IMR-90 (cell line): ENCODE measurements at regions not wholly inside any gene's neighbourhood (a gene's known extent, or its start where the extent isn't known, plus 50 kb on each side); places are given as distances from the start of the nearest gene placed in this dataset.

ENCODE experiments used
- ATAC-seq: fragments of 200-7000 bp; cut with Tn5 transposase; 2 replicates; pipeline ENCODE4 v1.9.1; 2020; ENCODE audit warnings: low read depth, mild to moderate bottlenecking, moderate library complexity
- BruUV-seq: library from RNA; stranded (reverse); fragments of 400-500 nt; replicated peaks from 2 replicates; lab custom pipeline; 2021; lab: Mats Ljungman, UMichigan
- CTCF ChIA-PET: fragments of 300-600 bp; formaldehyde crosslinking; extraction: SDS; loops from one replicate; lab custom pipeline; 2021; ENCODE audit warnings: antibody characterized with exemption; lab: Yijun Ruan, JAX
- POLR2A ChIA-PET: fragments of 300-600 bp; sonication (Branson Sonifier 250); formaldehyde crosslinking; loops from one replicate; lab custom pipeline; 2022; ENCODE audit warnings: antibody characterized with exemption; ENCODE audit not compliant: unreplicated experiment; lab: Charles Lee
- DNase-seq: peaks from one replicate; pipeline ENCODE4 v3.0.0; 2013
- H2AFZ ChIP-seq: replicated peaks from 2 replicates; pipeline ENCODE3; 2013; ENCODE audit warnings: low read length, mild to moderate bottlenecking; ENCODE audit not compliant: poor library complexity
- H2AK5ac ChIP-seq: 2 replicates; pipeline ENCODE4 v1.6.1; 2013; ENCODE audit warnings: low read depth, low read length, inconsistent platforms
- H2AK9ac ChIP-seq: replicated peaks from 2 replicates; pipeline ENCODE3; 2013; ENCODE audit warnings: mild to moderate bottlenecking, low read depth, low read length, moderate library complexity; ENCODE audit not compliant: poor library complexity
- H2BK120ac ChIP-seq: 2 replicates; pipeline ENCODE4 v1.6.1; 2013; ENCODE audit warnings: low read depth, low read length, inconsistent platforms
- H2BK15ac ChIP-seq: 3 replicates; pipeline ENCODE4 v1.6.1; 2013; ENCODE audit warnings: low read depth, low read length, inconsistent platforms
- H2BK20ac ChIP-seq: 2 replicates; pipeline ENCODE4 v1.6.1; 2013; ENCODE audit warnings: low read depth, mild to moderate bottlenecking, inconsistent platforms, low read length, moderate library complexity
- H2BK5ac ChIP-seq: 2 replicates; pipeline ENCODE4 v1.6.1; 2013; ENCODE audit warnings: mild to moderate bottlenecking, low read depth, low read length, inconsistent platforms; ENCODE audit not compliant: poor library complexity, severe bottlenecking
- H3K14ac ChIP-seq: replicated peaks from 2 replicates; pipeline ENCODE4 v1.6.1; 2013; ENCODE audit warnings: low read depth, low read length, inconsistent platforms
- H3K18ac ChIP-seq: 2 replicates; pipeline ENCODE4 v1.6.1; 2013; ENCODE audit warnings: low read depth, low read length, control low read depth
- H3K23ac ChIP-seq: 2 replicates; pipeline ENCODE4 v1.6.1; 2013; ENCODE audit warnings: low read depth, low read length, inconsistent platforms
- H3K27ac ChIP-seq: 2 replicates; pipeline ENCODE4 v1.5.1; 2013; ENCODE audit warnings: mild to moderate bottlenecking, control low read depth, low read length; ENCODE audit not compliant: insufficient read depth
- H3K27me3 ChIP-seq: 2 replicates; pipeline ENCODE4 v1.6.1; 2013; ENCODE audit warnings: low read length; ENCODE audit not compliant: control insufficient read depth, insufficient read depth
- H3K36me3 ChIP-seq: 2 replicates; pipeline ENCODE4 v1.6.1; 2013; ENCODE audit warnings: low read length, mixed read lengths; ENCODE audit not compliant: control insufficient read depth, insufficient read depth
- H3K4ac ChIP-seq: 2 replicates; pipeline ENCODE4 v1.6.1; 2013; ENCODE audit warnings: low read depth, low read length, inconsistent platforms
- H3K4me1 ChIP-seq: 2 replicates; pipeline ENCODE4 v1.6.1; 2013; ENCODE audit warnings: low read length, mixed read lengths; ENCODE audit not compliant: control insufficient read depth, insufficient read depth
- H3K4me2 ChIP-seq: 2 replicates; pipeline ENCODE4 v1.6.1; 2013; ENCODE audit warnings: low read depth, mild to moderate bottlenecking, control low read depth, low read length, moderate library complexity
- H3K4me3 ChIP-seq: 2 replicates; pipeline ENCODE4 v1.5.1; 2013; ENCODE audit warnings: low read depth, mild to moderate bottlenecking, control low read depth, low read length, moderate library complexity; ENCODE audit not compliant: insufficient read depth
- H3K56ac ChIP-seq: 2 replicates; pipeline ENCODE4 v1.6.1; 2013; ENCODE audit warnings: low read length, inconsistent platforms; ENCODE audit not compliant: insufficient read depth; ENCODE audit errors: extremely low read depth
- H3K79me1 ChIP-seq, 2 experiments: 2 replicates each; pipeline ENCODE4 v1.6.1; 2013; ENCODE audit warnings: low read length in 2 of 2, inconsistent platforms in 1 of 2, low read depth in 1 of 2
- H3K9ac ChIP-seq: 2 replicates; pipeline ENCODE4 v1.6.1; 2013; ENCODE audit warnings: low read depth, low read length, control low read depth
- H3K9me1 ChIP-seq: 2 replicates; pipeline ENCODE4 v1.6.1; 2013; ENCODE audit warnings: low read length, inconsistent platforms; ENCODE audit not compliant: insufficient read depth
- H3K9me3 ChIP-seq: 2 replicates; pipeline ENCODE4 v1.6.1; 2013; ENCODE audit warnings: low read length; ENCODE audit not compliant: control insufficient read depth, insufficient read depth
- H4K20me1 ChIP-seq: 2 replicates; pipeline ENCODE4 v1.6.1; 2013; ENCODE audit warnings: low read length, inconsistent platforms; ENCODE audit not compliant: insufficient read depth
- H4K5ac ChIP-seq: 2 replicates; pipeline ENCODE4 v1.6.1; 2013; ENCODE audit warnings: mild to moderate bottlenecking, low read depth, low read length, control low read depth
- H4K8ac ChIP-seq, 2 experiments: 2 replicates each; pipeline ENCODE4 v1.6.1; 2013; ENCODE audit warnings: low read depth in 2 of 2, low read length in 2 of 2, control low read depth in 1 of 2, inconsistent platforms in 1 of 2
- H4K91ac ChIP-seq: 2 replicates; pipeline ENCODE4 v1.6.1; 2013; ENCODE audit warnings: low read depth, low read length, inconsistent platforms; ENCODE audit not compliant: insufficient read depth
- MAFK ChIP-seq: IDR thresholded peaks from 2 replicates; pipeline ENCODE4 v1.6.1; 2012; ENCODE audit warnings: low read depth, low read length, improper control_type of control experiment
- MAZ ChIP-seq: IDR thresholded peaks from 2 replicates; pipeline ENCODE4 v1.6.1; 2012; ENCODE audit warnings: low read depth, mild to moderate bottlenecking, low read length, improper control_type of control experiment, moderate library complexity, borderline replicate concordance
- NFE2L2 ChIP-seq: fragments of 150-350 bp; IDR thresholded peaks from 2 replicates; pipeline ENCODE4 v1.6.1; 2016; ENCODE audit warnings: low read depth, mild to moderate bottlenecking, low read length
- RAD21 ChIP-seq: IDR thresholded peaks from 2 replicates; pipeline ENCODE4 v1.6.1; 2012; ENCODE audit warnings: low read length, improper control_type of control experiment
- dilution Hi-C: fragments of 300-500 bp; cut with HindIII; formaldehyde crosslinking; loops from one replicate; pipeline ENCODE4 v1.14.3; 2018; ENCODE audit warnings: low sequenced_read_pairs; ENCODE audit not compliant: unreplicated experiment
- in situ Hi-C: fragments of 300-500 bp; cut with MboI; formaldehyde crosslinking; loops from 3 replicates; pipeline ENCODE4 v1.14.3; 2019; ENCODE audit warnings: low sequenced_read_pairs, inconsistent platforms, mixed read lengths
- intact Hi-C: fragments of 100-400 bp; cut with micrococcal nuclease; formaldehyde crosslinking; loops from 2 replicates; pipeline ENCODE4 v1.10.0; 2022
- TF ChIP-seq, protein P1 (sequence below): fragments of 150-350 bp; IDR thresholded peaks from 2 replicates; pipeline ENCODE4 v1.6.1; 2017; ENCODE audit warnings: mild to moderate bottlenecking, antibody characterized with exemption, low read length, low read depth

DNA sequence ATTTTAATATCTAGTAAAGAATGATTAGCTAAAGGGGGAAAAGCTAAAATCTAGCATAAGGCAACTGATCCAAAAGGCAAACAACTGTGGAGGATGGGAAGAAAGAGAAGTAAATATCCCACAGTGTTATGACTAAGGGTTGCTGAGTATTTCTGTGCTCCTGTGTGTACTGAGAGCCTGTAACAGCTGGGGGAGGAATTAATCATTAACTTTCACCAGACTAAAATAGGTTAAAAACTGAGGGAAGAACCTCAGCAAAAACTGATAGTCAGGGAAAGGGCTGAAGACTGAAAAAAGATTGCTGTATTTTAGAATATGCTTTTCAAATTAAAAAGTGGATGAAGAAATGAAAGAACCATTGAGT, 365.9 kb downstream of the CXXC4 start:
- ATAC-seq (no peak), DNase-seq (no peak)
- no peak overlapping the region for H2BK20ac ChIP-seq
- H2AFZ ChIP-seq = no peak overlapping the region
- H2AK5ac ChIP-seq = no peak overlapping the region
- no peak overlapping the region for H2BK120ac ChIP-seq
- in situ Hi-C loops (no loop called here), dilution Hi-C loops (no loop called here), intact Hi-C loops (no loop called here)
- H2BK5ac ChIP-seq = no peak overlapping the region
- no peak overlapping the region for H3K23ac ChIP-seq
- H3K27ac ChIP-seq = no peak overlapping the region
- H4K8ac ChIP-seq = no peak overlapping the region
- no peak overlapping the region for H3K4me2 ChIP-seq
- no peak overlapping the region for H3K9ac ChIP-seq
- no peak overlapping the region for H3K56ac ChIP-seq
- no peaks in the 10 kb centered on the region for H3K9me1 ChIP-seq
- POLR2A ChIA-PET = no interaction called here
- no peak overlapping the region for H2BK15ac ChIP-seq
- CTCF ChIA-PET = no interaction called here
- no peak overlapping the region for H3K18ac ChIP-seq
- no peak overlapping the region for H3K4ac ChIP-seq
- no peak overlapping the region for H3K14ac ChIP-seq
- no peak overlapping the region for H3K4me3 ChIP-seq
- peaks cover 2% of the 10 kb centered on the region; the same call in 1 of the 2 replicates for H3K9me3 ChIP-seq
- no peaks in the 10 kb centered on the region for H3K36me3 ChIP-seq
- no peak overlapping the region for H4K5ac ChIP-seq
- H3K27me3 ChIP-seq = no peaks in the 10 kb centered on the region
- no peak overlapping the region for H2AK9ac ChIP-seq
- no peaks in the 10 kb centered on the region for H3K4me1 ChIP-seq
- H4K20me1 ChIP-seq = no peaks in the 10 kb centered on the region
- H4K91ac ChIP-seq = no peak overlapping the region
- H3K79me1 ChIP-seq = no peaks in the 10 kb centered on the region
- no TSS peak for BruUV-seq
- TF ChIP-seq RAD21 (no peak), MAZ (no peak), MAFK (no peak), NFE2L2 (no peak)
- TF ChIP-seq, protein P1, sequence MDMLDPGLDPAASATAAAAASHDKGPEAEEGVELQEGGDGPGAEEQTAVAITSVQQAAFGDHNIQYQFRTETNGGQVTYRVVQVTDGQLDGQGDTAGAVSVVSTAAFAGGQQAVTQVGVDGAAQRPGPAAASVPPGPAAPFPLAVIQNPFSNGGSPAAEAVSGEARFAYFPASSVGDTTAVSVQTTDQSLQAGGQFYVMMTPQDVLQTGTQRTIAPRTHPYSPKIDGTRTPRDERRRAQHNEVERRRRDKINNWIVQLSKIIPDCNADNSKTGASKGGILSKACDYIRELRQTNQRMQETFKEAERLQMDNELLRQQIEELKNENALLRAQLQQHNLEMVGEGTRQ = no peak
